H1 (cell line): ENCODE measurements at regions not wholly inside any gene's neighbourhood (a gene's known extent, or its start where the extent isn't known, plus 50 kb on each side); places are given as distances from the start of the nearest gene placed in this dataset.

Experiments
- CTCF ChIA-PET: fragments of 300-600 bp; sonication (Branson Sonifier 250); formaldehyde crosslinking; loops from one replicate; lab custom pipeline; 2021; ENCODE audit not compliant: partially characterized antibody; lab: Charles Lee
- POLR2A ChIA-PET: fragments of 300-600 bp; sonication (Branson Sonifier 250); formaldehyde crosslinking; loops from one replicate; lab custom pipeline; 2021; ENCODE audit warnings: inconsistent platforms; ENCODE audit not compliant: partially characterized antibody; lab: Charles Lee
- DNase-seq, 2 experiments: peaks; one replicate each; pipeline versions ENCODE4 v3.0.0 to v3.0.0-alpha.2; 2010 to 2022; ENCODE audit warnings: low spot score in 2 of 2, low read depth in 1 of 2, mixed read lengths in 1 of 2
- FAIRE-seq: peaks from 2 replicates; lab custom pipeline; 2011; peaks lifted over from hg19 to GRCh38; lab: Jason Lieb, UNC
- H2AFZ ChIP-seq: 2 replicates; pipeline ENCODE4 v1.8.1; 2012; ENCODE audit warnings: low read length, inconsistent platforms
- H2AK5ac ChIP-seq: 2 replicates; pipeline ENCODE4 v1.6.1; 2013; ENCODE audit warnings: low read depth, low read length
- H2BK120ac ChIP-seq: replicated peaks from 2 replicates; pipeline ENCODE3; 2013; ENCODE audit warnings: low read depth, low read length, inconsistent platforms
- H2BK12ac ChIP-seq: 2 replicates; pipeline ENCODE4 v1.6.1; 2013; ENCODE audit warnings: low read depth, low read length
- H2BK15ac ChIP-seq: 2 replicates; pipeline ENCODE4 v1.6.1; 2013; ENCODE audit warnings: low read length
- H2BK20ac ChIP-seq: 2 replicates; pipeline ENCODE4 v1.6.1; 2013; ENCODE audit warnings: low read length
- H2BK5ac ChIP-seq: 2 replicates; pipeline ENCODE4 v1.6.1; 2013; ENCODE audit warnings: low read depth, low read length
- H3K14ac ChIP-seq: 2 replicates; pipeline ENCODE4 v1.6.1; 2013; ENCODE audit warnings: inconsistent platforms; ENCODE audit not compliant: insufficient read length
- H3K18ac ChIP-seq: 2 replicates; pipeline ENCODE4 v1.6.1; 2013; ENCODE audit warnings: low read length; ENCODE audit errors: extremely low read depth
- H3K23ac ChIP-seq: 2 replicates; pipeline ENCODE4 v1.6.1; 2013; ENCODE audit warnings: inconsistent platforms; ENCODE audit not compliant: insufficient read length
- H3K23me2 ChIP-seq: 2 replicates; pipeline ENCODE4 v1.6.1; 2013; ENCODE audit warnings: low read depth, low read length
- H3K27ac ChIP-seq: 2 replicates; pipeline ENCODE4 v1.6.1; 2011; ENCODE audit warnings: low read depth, low read length, inconsistent platforms
- H3K27me3 ChIP-seq, 4 experiments: replicated peaks in 1 of 4; 1 replicate in 1 of 4; 2 replicates in 3 of 4; pipeline versions ENCODE4 v1.6.1 to v1.8.1; 2011 to 2013; ENCODE audit warnings: low read length in 3 of 4, mild to moderate bottlenecking in 3 of 4, inconsistent platforms in 2 of 4, mixed read lengths in 2 of 4, moderate library complexity in 1 of 4; ENCODE audit not compliant: control insufficient read depth in 3 of 4, insufficient read depth in 3 of 4; ENCODE audit errors: extremely low read depth in 1 of 4
- H3K36me3 ChIP-seq, 4 experiments: 2 replicates each; pipeline versions ENCODE4 v1.6.1 to v1.8.1; 2011 to 2013; ENCODE audit warnings: mild to moderate bottlenecking in 4 of 4, low read length in 3 of 4, moderate library complexity in 2 of 4, control low read depth in 1 of 4, inconsistent platforms in 1 of 4; ENCODE audit not compliant: insufficient read depth in 4 of 4, control insufficient read depth in 2 of 4
- H3K4ac ChIP-seq: replicated peaks from 2 replicates; pipeline ENCODE3; 2013; ENCODE audit warnings: low read length, low read depth, mixed read lengths, inconsistent platforms; ENCODE audit not compliant: insufficient read length
- H3K4me1 ChIP-seq, 4 experiments: replicated peaks in 1 of 4; 1 replicate in 1 of 4; 2 replicates in 3 of 4; pipeline versions ENCODE4 v1.6.1 to v1.8.1; 2011 to 2013; ENCODE audit warnings: low read length in 3 of 4, inconsistent platforms in 2 of 4, mixed read lengths in 1 of 4; ENCODE audit not compliant: insufficient read depth in 4 of 4, control insufficient read depth in 3 of 4
- H3K4me2 ChIP-seq, 2 experiments: 2 replicates each; pipeline versions ENCODE4 v1.6.1 to v1.8.1; 2011 to 2013; ENCODE audit warnings: low read depth in 2 of 2, low read length in 2 of 2, control low read depth in 1 of 2, inconsistent platforms in 1 of 2, mild to moderate bottlenecking in 1 of 2; ENCODE audit not compliant: insufficient read depth in 1 of 2
- H3K4me3 ChIP-seq, 4 experiments: fragments of 200-600, 300-600 bp in 1 of 4; sonication (generic), shearing (Covaris generic), sonication (Bioruptor Twin) in 1 of 4; 2 replicates each; pipeline versions ENCODE4 v1.5.1 to v1.8.1; 2011 to 2016; ENCODE audit warnings: low read length in 4 of 4, low read depth in 3 of 4, control low read depth in 2 of 4, inconsistent platforms in 2 of 4, mild to moderate bottlenecking in 2 of 4, mixed read lengths in 1 of 4, moderate library complexity in 1 of 4; ENCODE audit not compliant: insufficient read depth in 2 of 4; ENCODE audit errors: extremely low read depth in 1 of 4
- H3K56ac ChIP-seq: replicated peaks from 2 replicates; pipeline ENCODE3; 2013; ENCODE audit warnings: low read depth, mild to moderate bottlenecking, mixed read lengths, low read length, inconsistent platforms; ENCODE audit not compliant: insufficient read length
- H3K79me1 ChIP-seq: 2 replicates; pipeline ENCODE4 v1.6.1; 2013; ENCODE audit warnings: low read depth, low read length, control low read depth
- H3K79me2 ChIP-seq, 2 experiments: 2 replicates each; pipeline versions ENCODE4 v1.6.1 to v1.8.1; 2012 to 2013; ENCODE audit warnings: low read length in 2 of 2, mild to moderate bottlenecking in 2 of 2, inconsistent platforms in 1 of 2; ENCODE audit not compliant: insufficient read depth in 2 of 2, control insufficient read depth in 1 of 2
- H3K9ac ChIP-seq, 4 experiments: replicated peaks in 1 of 4; 1 replicate in 1 of 4; 2 replicates in 3 of 4; pipeline versions ENCODE4 v1.6.1 to v1.8.1; 2011 to 2013; ENCODE audit warnings: low read depth in 3 of 4, low read length in 3 of 4, control low read depth in 2 of 4, mild to moderate bottlenecking in 2 of 4, moderate library complexity in 2 of 4, inconsistent platforms in 1 of 4; ENCODE audit errors: extremely low read depth in 1 of 4
- H3K9me3 ChIP-seq, 2 experiments: 2 replicates each; pipeline versions ENCODE4 v1.6.1 to v1.8.1; 2012 to 2013; ENCODE audit warnings: mild to moderate bottlenecking in 2 of 2, moderate library complexity in 2 of 2, control low read depth in 1 of 2, inconsistent platforms in 1 of 2, low read depth in 1 of 2, low read length in 1 of 2, mixed read lengths in 1 of 2; ENCODE audit not compliant: insufficient read depth in 2 of 2
- H4K20me1 ChIP-seq, 2 experiments: replicated peaks in 1 of 2; 2 replicates each; pipeline versions ENCODE3 to v1.8.1; 2011 to 2013; ENCODE audit warnings: inconsistent platforms in 2 of 2, low read length in 2 of 2, mild to moderate bottlenecking in 1 of 2; ENCODE audit not compliant: insufficient read depth in 2 of 2, control insufficient read depth in 1 of 2
- H4K5ac ChIP-seq: 2 replicates; pipeline ENCODE4 v1.6.1; 2013; ENCODE audit warnings: low read length, low read depth, mixed read lengths, inconsistent platforms; ENCODE audit not compliant: insufficient read length
- H4K8ac ChIP-seq: 2 replicates; pipeline ENCODE4 v1.8.0; 2013; ENCODE audit warnings: mild to moderate bottlenecking, moderate library complexity, low read length, inconsistent platforms; ENCODE audit not compliant: insufficient read depth; ENCODE audit errors: extremely low read depth
- H4K91ac ChIP-seq: replicated peaks from 2 replicates; pipeline ENCODE3; 2013; ENCODE audit warnings: low read length, mixed read lengths, inconsistent platforms; ENCODE audit not compliant: insufficient read length
- ASH2L ChIP-seq: fragments of 200-600, 300-600 bp; sonication (generic); IDR thresholded peaks from one replicate; pipeline ENCODE4 v1.7.1; 2017; ENCODE audit warnings: low read length
- BCL11A ChIP-seq, 2 experiments: IDR thresholded peaks; one replicate each; pipeline ENCODE4 v1.6.1; 2011; ENCODE audit warnings: low read depth in 2 of 2, low read length in 2 of 2, mild to moderate bottlenecking in 2 of 2
- BRCA1 ChIP-seq: IDR thresholded peaks from 2 replicates; pipeline ENCODE4 v1.6.1; 2012; ENCODE audit warnings: low read depth, low read length, improper control_type of control experiment
- CBX5 ChIP-seq: fragments of 300-800, 300-1000 bp; sonication (generic); IDR thresholded peaks from 2 replicates; pipeline ENCODE4 v1.7.1; 2016; ENCODE audit warnings: antibody characterized with exemption, low read length, low read depth
- CEBPB ChIP-seq: IDR thresholded peaks from 2 replicates; pipeline ENCODE4 v1.6.1; 2012; ENCODE audit warnings: low read depth, low read length
- EP300 ChIP-seq, 2 experiments: IDR thresholded peaks; 1 replicate in 1 of 2; 2 replicates in 1 of 2; pipeline ENCODE4 v1.6.1; 2011 to 2012; ENCODE audit warnings: low read depth in 2 of 2, low read length in 2 of 2, mild to moderate bottlenecking in 2 of 2, borderline replicate concordance in 1 of 2, inconsistent platforms in 1 of 2, moderate library complexity in 1 of 2
- GABPA ChIP-seq: IDR thresholded peaks from 2 replicates; pipeline ENCODE4 v1.6.1; 2011; ENCODE audit warnings: mild to moderate bottlenecking, low read length, moderate library complexity, borderline replicate concordance; ENCODE audit not compliant: insufficient read depth
- JUND ChIP-seq: IDR thresholded peaks from 2 replicates; pipeline ENCODE4 v1.6.1; 2011; ENCODE audit warnings: mild to moderate bottlenecking, improper control_type of control experiment, low read length
- KDM1A ChIP-seq: fragments of 200-600, 300-600 bp; sonication (generic); IDR thresholded peaks from 2 replicates; pipeline ENCODE4 v1.7.1; 2016; ENCODE audit warnings: mild to moderate bottlenecking, low read length, borderline replicate concordance
- MAFK ChIP-seq: IDR thresholded peaks from 2 replicates; pipeline ENCODE4 v1.6.1; 2012; ENCODE audit warnings: low read depth, mild to moderate bottlenecking, improper control_type of control experiment, low read length
- RNF2 ChIP-seq: fragments of 200-900, 300-1000 bp; sonication (generic); IDR thresholded peaks from 2 replicates; pipeline ENCODE4 v1.7.1; 2016; ENCODE audit warnings: borderline replicate concordance, low read depth, mild to moderate bottlenecking, antibody characterized with exemption, low read length; ENCODE audit not compliant: poor library complexity, severe bottlenecking; ENCODE audit errors: missing control alignments
- RXRA ChIP-seq: IDR thresholded peaks from 2 replicates; pipeline ENCODE4 v1.6.1; 2011; ENCODE audit warnings: low read depth, mild to moderate bottlenecking, low read length, moderate library complexity; ENCODE audit not compliant: insufficient read depth
- SIX5 ChIP-seq: IDR thresholded peaks from 2 replicates; pipeline ENCODE4 v1.6.1; 2011; ENCODE audit warnings: mild to moderate bottlenecking, low read depth, low read length
- SRF ChIP-seq: IDR thresholded peaks from 2 replicates; pipeline ENCODE4 v1.6.1; 2011; ENCODE audit warnings: mild to moderate bottlenecking, low read depth, low read length, moderate library complexity
- TEAD4 ChIP-seq: IDR thresholded peaks from 2 replicates; pipeline ENCODE4 v1.6.1; 2012; ENCODE audit warnings: low read depth, low read length, inconsistent platforms, mixed read lengths
- YY1 ChIP-seq: IDR thresholded peaks from 2 replicates; pipeline ENCODE4 v1.6.1; 2011; ENCODE audit warnings: low read depth, mild to moderate bottlenecking, low read length
- WGBS, 2 experiments: shearing (Covaris generic) in 1 of 2; methylation state at CpG; one replicate each; pipeline versions ENCODE4 v1.1.6 to v1.1.7; 2013 to 2015; ENCODE audit warnings: low lambda C conversion rate in 2 of 2, mixed read lengths in 2 of 2, inconsistent platforms in 1 of 2, low coverage in 1 of 2, missing lambda C conversion rate in 1 of 2; ENCODE audit not compliant: insufficient replicate concordance in 2 of 2, insufficient coverage in 1 of 2, insufficient read length in 1 of 2; ENCODE audit errors: extremely low coverage in 1 of 2, missing lambda C conversion rate in 1 of 2; 5-methylcytosine and 5-hydroxymethylcytosine counted together

GRCh38 chr13:30564489-30564888, 53.2 kb upstream of the USPL1 start:
- Histone ChIP-seq H2BK15ac (no peak overlapping the region), H3K9me3 (no peaks in the 10 kb centered on the region), H2BK20ac (no peak overlapping the region), H2BK120ac (no peak overlapping the region), H3K56ac (no peak overlapping the region), H3K27me3 (no peaks in the 10 kb centered on the region), H3K36me3 (no peaks in the 10 kb centered on the region), H3K14ac (no peak overlapping the region), H2BK5ac (no peak overlapping the region), H3K4me1 (no peaks in the 10 kb centered on the region), H2AFZ (no peak overlapping the region), H3K79me2 (no peaks in the 10 kb centered on the region), H3K18ac (no peak overlapping the region), H3K79me1 (no peaks in the 10 kb centered on the region), H3K4me3 (no peak overlapping the region), H4K20me1 (no peaks in the 10 kb centered on the region), H2BK12ac (no peak overlapping the region), H3K23ac (no peak overlapping the region), H2AK5ac (no peak overlapping the region), H4K5ac (no peak overlapping the region), H3K4ac (no peak overlapping the region), H3K23me2 (no peaks in the 10 kb centered on the region), H3K4me2 (no peak overlapping the region), H4K91ac (no peak overlapping the region), H4K8ac (no peak overlapping the region), H3K9ac (no peak overlapping the region), H3K27ac (no peak overlapping the region)
- ChIA-PET POLR2A (interaction anchor here (2.3 kb wide), 1 partner anchor 98 kb away, joined by 9 read pairs; the partner anchor contains the start of gene HMGB1), CTCF (interaction anchor here (0.9 kb wide), 1 partner anchor 125 kb away, joined by 3 read pairs; no protein-coding TSS in a partner anchor)
- no peak for FAIRE-seq
- no peak for DNase-seq
- WGBS, 2 experiments: 89% methylated on average over 2 of the region's 2 CpGs; no CpG with 5 or more reads in 1 of the 2 experiments
- no peak for TF ChIP-seq RNF2
- TF ChIP-seq GABPA: no peak
- TF ChIP-seq JUND: no peak
- no peak for TF ChIP-seq CEBPB
- no peak for TF ChIP-seq SIX5
- TF ChIP-seq MAFK: no peak
- no peak for TF ChIP-seq ASH2L
- no peak for TF ChIP-seq YY1
- TF ChIP-seq RXRA: no peak
- TF ChIP-seq TEAD4: no peak
- no peak for TF ChIP-seq SRF
- TF ChIP-seq CBX5: no peak
- TF ChIP-seq KDM1A: no peak
- TF ChIP-seq EP300 (IDR thresholded peaks at IDR 0.05; ENCODE audit: borderline replicate concordance in 1 of 2, low read depth in 2 of 2, low read length in 2 of 2): no peak
- TF ChIP-seq BCL11A (IDR thresholded peaks at IDR 0.05; ENCODE audit: low read depth in 2 of 2, low read length in 2 of 2): no peak
- no peak for TF ChIP-seq BRCA1
